ENCODE measurements at regions not wholly inside any gene's neighbourhood (a gene's known extent, or its start where the extent isn't known, plus 50 kb on each side); places are given as distances from the start of the nearest gene placed in this dataset.
A peak's percentile ranks its signal among the peaks of the same experiment; 100 is the strongest.

DNA sequence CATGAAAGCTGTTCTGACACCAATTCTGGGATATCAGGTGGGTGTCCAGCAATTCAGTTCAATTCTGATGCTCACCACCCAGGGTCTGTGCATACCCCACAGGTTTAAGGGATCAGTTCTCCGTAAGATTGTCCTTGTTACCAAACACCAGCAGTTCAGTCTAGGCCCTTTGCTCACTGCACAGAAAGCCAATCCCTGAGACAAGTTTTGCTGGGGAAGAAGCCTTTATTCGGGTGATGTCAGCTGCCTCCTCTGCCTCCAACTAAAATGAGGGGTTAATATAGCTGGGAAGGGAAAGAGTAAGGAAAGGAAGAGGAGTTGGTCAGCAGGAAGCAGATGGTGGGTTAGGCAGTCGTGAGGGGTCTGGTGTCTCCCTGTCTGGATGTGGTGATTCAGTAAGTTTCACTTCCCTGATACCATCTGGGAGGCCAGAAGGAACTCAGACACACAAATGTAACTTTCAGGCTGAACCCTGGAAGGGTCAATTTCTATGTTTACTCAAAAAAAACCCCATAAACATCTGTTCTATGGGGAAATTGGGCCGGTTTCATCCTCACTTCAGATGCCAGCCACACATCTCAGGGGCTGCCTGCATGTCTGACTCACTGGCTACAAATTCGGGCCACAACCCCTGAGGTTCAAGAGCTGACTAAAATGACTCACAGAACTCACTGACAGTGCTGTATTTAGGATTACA, 83.3 kb upstream of the PGBD5 start:
- DNase-seq: no peak
- Histone ChIP-seq H3K27me3 (ENCODE audit: low read depth) (no peaks in the 10 kb centered on the region), H3K4me3 (no peak overlapping the region), H3K9me3 (replicated peaks) (no peaks in the 10 kb centered on the region), H3K36me3 (no peaks in the 10 kb centered on the region), H3K27ac (replicated peaks) (no peak overlapping the region), H3K4me1 (no peaks in the 10 kb centered on the region)
- TF ChIP-seq, protein P1, sequence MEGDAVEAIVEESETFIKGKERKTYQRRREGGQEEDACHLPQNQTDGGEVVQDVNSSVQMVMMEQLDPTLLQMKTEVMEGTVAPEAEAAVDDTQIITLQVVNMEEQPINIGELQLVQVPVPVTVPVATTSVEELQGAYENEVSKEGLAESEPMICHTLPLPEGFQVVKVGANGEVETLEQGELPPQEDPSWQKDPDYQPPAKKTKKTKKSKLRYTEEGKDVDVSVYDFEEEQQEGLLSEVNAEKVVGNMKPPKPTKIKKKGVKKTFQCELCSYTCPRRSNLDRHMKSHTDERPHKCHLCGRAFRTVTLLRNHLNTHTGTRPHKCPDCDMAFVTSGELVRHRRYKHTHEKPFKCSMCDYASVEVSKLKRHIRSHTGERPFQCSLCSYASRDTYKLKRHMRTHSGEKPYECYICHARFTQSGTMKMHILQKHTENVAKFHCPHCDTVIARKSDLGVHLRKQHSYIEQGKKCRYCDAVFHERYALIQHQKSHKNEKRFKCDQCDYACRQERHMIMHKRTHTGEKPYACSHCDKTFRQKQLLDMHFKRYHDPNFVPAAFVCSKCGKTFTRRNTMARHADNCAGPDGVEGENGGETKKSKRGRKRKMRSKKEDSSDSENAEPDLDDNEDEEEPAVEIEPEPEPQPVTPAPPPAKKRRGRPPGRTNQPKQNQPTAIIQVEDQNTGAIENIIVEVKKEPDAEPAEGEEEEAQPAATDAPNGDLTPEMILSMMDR (IDR thresholded peaks at IDR 0.05; ENCODE audit: borderline replicate concordance): no peak
- intact Hi-C loops (cut with micrococcal nuclease): no loop called here

DNA sequence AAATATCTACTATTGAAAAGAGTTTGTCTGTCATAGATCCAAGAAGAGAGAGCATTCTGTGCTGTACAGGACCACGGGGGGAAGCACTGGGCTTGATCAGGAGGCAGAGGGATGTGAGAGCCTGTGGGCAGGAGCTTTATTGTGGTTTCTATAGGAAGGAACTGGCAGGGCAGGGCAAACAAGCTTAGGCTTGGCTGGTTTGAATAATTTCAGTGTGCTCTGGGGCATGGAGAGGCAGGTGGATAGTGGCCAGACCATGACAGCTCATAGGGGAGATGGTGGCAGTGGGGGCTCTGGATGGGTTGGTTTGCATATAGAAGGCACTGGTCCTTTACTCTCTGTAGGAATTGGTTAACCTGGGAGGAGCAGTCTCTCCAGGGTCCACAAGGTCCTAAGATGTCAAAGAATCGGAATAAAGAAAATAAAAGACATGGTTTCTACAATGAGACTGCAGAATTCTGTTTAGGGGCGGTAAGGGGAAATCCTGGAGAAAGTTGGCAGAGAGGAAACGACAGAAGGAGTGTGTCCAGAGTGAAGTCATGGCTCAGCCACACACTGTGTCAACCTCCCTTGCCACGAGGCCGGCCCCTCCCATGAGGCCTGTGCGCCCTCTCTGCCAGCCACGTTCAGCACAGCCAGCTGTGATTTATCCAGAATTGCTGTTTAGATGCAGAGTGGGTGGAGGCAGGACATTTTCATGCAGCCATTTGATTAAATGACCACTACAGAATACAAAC, 81.7 kb upstream of the PGBD5 start:
- intact Hi-C loops (cut with micrococcal nuclease): no loop called here
- no peaks in the 10 kb centered on the region for H3K27me3 ChIP-seq (ENCODE audit: low read depth)
- TF ChIP-seq, protein P1 (IDR thresholded peaks at IDR 0.05; ENCODE audit: borderline replicate concordance): no peak
- no peaks in the 10 kb centered on the region for H3K9me3 ChIP-seq (replicated peaks)
- DNase-seq: peak; percentile 29
- H3K36me3 ChIP-seq: no peaks in the 10 kb centered on the region
- no peak overlapping the region for H3K4me3 ChIP-seq
- H3K4me1 ChIP-seq: no peaks in the 10 kb centered on the region
- H3K27ac ChIP-seq (replicated peaks): no peak overlapping the region

DNA sequence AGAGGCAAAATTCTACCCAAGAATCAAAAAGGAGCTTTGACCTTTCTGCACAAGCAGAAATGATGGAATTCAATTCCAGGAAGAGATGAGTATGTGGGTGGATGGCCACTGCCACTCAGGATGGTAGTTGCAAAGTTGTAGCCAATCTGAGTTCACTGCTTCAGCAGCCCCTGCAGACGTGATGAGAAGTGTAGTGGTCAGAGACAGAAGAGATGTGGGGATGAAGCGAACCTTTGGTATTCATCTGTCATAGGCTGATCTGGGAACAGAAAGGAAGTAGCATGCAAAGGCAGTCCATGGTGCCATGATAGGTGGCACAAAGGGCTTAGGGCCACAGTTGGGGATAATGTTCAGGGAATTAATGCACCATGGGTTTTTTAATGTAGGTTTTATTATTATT, 81.1 kb upstream of the PGBD5 start:
- Histone ChIP-seq H3K36me3 (no peaks in the 10 kb centered on the region), H3K27me3 (ENCODE audit: low read depth) (no peaks in the 10 kb centered on the region), H3K4me3 (no peak overlapping the region), H3K27ac (replicated peaks) (no peak overlapping the region), H3K4me1 (no peaks in the 10 kb centered on the region), H3K9me3 (replicated peaks) (no peaks in the 10 kb centered on the region)
- intact Hi-C loops (cut with micrococcal nuclease): no loop called here
- TF ChIP-seq, protein P1 (IDR thresholded peaks at IDR 0.05; ENCODE audit: borderline replicate concordance): no peak
- DNase-seq: no peak

DNA sequence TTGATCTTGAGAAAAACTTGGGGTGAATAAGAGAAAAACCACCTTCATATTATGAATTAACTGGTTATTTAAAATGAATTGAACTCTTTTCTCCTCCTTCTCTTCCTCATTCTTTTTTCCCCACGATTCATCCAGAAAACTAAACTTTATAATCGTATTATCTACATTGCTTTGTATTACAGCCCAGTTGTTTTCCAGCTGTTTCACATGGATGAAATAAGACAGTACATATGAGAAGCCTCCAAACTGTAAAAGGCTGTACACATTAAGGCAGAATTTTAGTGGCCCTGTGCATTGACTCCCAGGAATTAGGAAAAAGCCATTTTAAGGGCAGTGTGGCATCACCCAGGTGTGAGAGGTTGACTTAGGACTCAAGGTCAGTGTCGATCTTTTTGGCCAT, 80.3 kb upstream of the PGBD5 start:
- DNase-seq: no peak
- H3K4me3 ChIP-seq: no peak overlapping the region
- H3K36me3 ChIP-seq: no peaks in the 10 kb centered on the region
- no peaks in the 10 kb centered on the region for H3K27me3 ChIP-seq (ENCODE audit: low read depth)
- TF ChIP-seq, protein P1 (IDR thresholded peaks at IDR 0.05; ENCODE audit: borderline replicate concordance): no peak
- H3K9me3 ChIP-seq (replicated peaks): no peaks in the 10 kb centered on the region
- intact Hi-C loops (cut with micrococcal nuclease): no loop called here
- H3K4me1 ChIP-seq: no peaks in the 10 kb centered on the region
- H3K27ac ChIP-seq (replicated peaks): no peak overlapping the region

DNA sequence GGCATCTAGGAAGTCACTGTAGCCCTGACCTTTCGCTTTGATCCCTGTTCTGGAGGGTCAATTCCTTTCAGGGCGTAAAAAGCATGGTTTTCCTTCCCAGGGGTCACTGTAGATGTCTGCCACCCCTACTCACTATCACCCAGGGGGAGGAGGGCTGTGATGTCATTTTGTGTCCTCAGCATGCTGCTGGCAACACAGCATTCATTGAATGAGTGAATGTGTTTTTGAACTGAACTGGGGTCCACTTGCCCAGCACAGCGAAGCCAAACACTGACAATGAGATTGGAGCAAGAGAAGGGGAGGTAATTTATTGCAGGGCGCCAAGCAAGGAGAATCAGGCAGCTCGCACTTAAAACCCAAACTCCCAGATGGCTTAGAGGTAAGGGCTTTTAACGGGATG, 78.2 kb upstream of the PGBD5 start:
- H3K4me1 ChIP-seq: no peaks in the 10 kb centered on the region
- H3K4me3 ChIP-seq: no peak overlapping the region
- no peaks in the 10 kb centered on the region for H3K27me3 ChIP-seq (ENCODE audit: low read depth)
- no peak overlapping the region for H3K27ac ChIP-seq (replicated peaks)
- no peaks in the 10 kb centered on the region for H3K36me3 ChIP-seq
- no peak for DNase-seq
- TF ChIP-seq, protein P1 (IDR thresholded peaks at IDR 0.05; ENCODE audit: borderline replicate concordance): no peak
- no peaks in the 10 kb centered on the region for H3K9me3 ChIP-seq (replicated peaks)
- intact Hi-C loops (cut with micrococcal nuclease): no loop called here
